ENCODE measurements at regions not wholly inside any gene's neighbourhood (a gene's known extent, or its start where the extent isn't known, plus 50 kb on each side); places are given as distances from the start of the nearest gene placed in this dataset.
A peak's percentile ranks its signal among the peaks of the same experiment; 100 is the strongest.

- intact Hi-C loops (cut with DNase I): no loop called here
- no peak for DNase-seq (ENCODE audit: missing footprints)
- no peak for ATAC-seq
These were observed 161.7 kb upstream of the ZNF236 start for GRCh38 chr18:76660571-76661192.

GRCh38 chr18:76658627-76659026 lies 163.6 kb upstream of the ZNF516 start:
- DNase-seq (ENCODE audit: missing footprints): no peak
- intact Hi-C loops (cut with DNase I): no loop called here
- no peak for ATAC-seq

GRCh38 chr18:76657911-76658470 lies 162.9 kb upstream of the ZNF516 start:
- ATAC-seq: no peak
- DNase-seq (ENCODE audit: missing footprints): no peak
- intact Hi-C loops (cut with DNase I): no loop called here

- no peak for ATAC-seq
- intact Hi-C loops (cut with DNase I): no loop called here
- no peak for DNase-seq (ENCODE audit: missing footprints)
These were observed 162.1 kb upstream of the ZNF516 start for GRCh38 chr18:76656925-76657827.

DNA sequence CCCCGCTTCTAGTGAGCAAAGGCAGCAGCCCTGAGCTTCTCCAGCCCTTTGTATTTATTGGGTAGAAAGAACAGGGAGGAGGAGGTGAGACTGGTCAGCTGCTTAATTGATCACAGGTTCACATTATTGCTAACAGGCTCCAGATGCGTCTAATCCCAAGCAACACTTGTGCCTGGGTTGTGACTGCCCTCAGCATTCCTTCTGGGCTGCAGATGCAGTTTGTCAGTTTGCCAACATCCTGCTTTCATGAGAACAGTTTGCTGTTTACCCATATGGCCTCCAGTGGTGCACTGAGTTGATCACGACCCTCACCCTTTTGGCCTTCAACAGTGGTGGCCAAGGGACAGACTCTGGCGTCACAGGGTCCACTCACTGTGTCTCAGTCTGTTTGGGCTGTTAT lies 159.5 kb upstream of the ZNF516 start:
- intact Hi-C loops (cut with DNase I): no loop called here
- DNase-seq (ENCODE audit: missing footprints): no peak
- no peak for ATAC-seq

DNA sequence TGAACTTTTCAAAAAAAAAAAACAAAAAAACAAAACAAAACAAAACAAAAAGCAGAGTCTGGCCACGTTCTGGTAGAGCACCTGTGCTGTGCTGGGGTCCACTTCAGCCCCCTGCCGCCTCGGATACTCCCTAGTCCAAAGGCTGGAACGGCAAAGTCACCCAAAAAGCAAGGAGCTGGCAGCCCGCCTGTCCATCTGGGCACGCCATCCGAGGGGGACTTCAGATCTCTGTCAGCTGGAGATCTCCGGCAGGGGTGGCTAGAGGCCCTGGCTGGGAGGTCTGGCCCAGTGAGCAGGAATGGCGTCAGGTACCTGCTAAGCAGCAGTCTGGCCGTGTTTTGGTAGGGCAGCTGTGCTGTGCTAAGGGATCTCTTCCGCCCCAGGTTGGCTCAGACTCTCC lies 152.3 kb upstream of the ZNF516 start:
- intact Hi-C loops (cut with DNase I): no loop called here
- no peak for DNase-seq (ENCODE audit: missing footprints)
- ATAC-seq: no peak

- no peak for ATAC-seq
- DNase-seq (ENCODE audit: missing footprints): peak; percentile 55
- intact Hi-C loops (cut with DNase I): no loop called here
These were observed 149.5 kb upstream of the ZNF516 start for GRCh38 chr18:76644580-76644979.

- no peak for ATAC-seq
- no peak for DNase-seq (ENCODE audit: missing footprints)
- intact Hi-C loops (cut with DNase I): no loop called here
These were observed 149.0 kb upstream of the ZNF516 start for GRCh38 chr18:76643996-76644395.

GRCh38 chr18:76643199-76643598 lies 148.2 kb upstream of the ZNF516 start:
- no peak for DNase-seq (ENCODE audit: missing footprints)

DNA sequence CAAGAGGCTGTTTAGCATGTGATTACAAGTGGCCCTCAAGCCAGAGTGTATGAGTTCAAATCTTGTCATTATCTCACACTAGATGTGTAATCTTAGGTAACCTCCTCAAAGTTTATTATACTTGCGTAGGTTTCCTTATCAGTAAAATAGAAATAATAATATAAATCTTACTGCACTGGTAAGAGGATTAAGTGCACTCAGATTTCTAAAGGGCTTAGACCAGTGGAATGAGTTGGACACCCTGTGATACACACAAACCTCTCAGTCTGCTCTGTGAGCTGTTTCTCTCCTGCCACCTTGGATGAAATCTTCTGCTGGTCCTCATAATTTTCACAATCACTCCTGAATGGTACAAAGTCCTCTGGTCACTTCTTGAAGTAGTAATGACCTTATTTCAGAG lies 145.4 kb upstream of the ZNF516 start:
- DNase-seq (ENCODE audit: missing footprints) (no peak), ATAC-seq (no peak)
- intact Hi-C loops (cut with DNase I): no loop called here

More at GRCh38 chr18:76643199-76643598, 148.2 kb upstream of the ZNF516 start:
- ATAC-seq: no peak
- intact Hi-C loops (cut with DNase I): no loop called here

DNA sequence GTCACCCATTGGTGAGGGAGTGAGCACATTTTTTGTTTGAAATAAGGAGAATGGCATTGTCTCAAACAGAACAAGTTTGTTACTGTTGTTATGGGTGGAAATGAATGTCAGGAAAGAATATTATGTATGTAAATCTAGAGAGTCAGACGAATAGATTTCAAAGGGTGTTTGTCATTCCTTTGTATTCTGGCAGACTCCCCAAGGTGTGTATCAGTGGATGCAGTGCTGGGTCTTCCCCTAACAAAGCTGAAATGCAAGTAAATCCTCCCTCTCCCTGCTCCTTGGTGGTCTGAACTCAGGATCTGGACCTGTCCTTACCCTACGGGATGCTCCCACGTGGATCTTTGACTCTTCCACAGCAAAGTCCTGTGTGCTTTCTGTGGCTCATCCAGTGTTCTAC lies 139.5 kb upstream of the ZNF516 start:
- ATAC-seq: no peak
- intact Hi-C loops (cut with DNase I): no loop called here
- no peak for DNase-seq (ENCODE audit: missing footprints)

DNA sequence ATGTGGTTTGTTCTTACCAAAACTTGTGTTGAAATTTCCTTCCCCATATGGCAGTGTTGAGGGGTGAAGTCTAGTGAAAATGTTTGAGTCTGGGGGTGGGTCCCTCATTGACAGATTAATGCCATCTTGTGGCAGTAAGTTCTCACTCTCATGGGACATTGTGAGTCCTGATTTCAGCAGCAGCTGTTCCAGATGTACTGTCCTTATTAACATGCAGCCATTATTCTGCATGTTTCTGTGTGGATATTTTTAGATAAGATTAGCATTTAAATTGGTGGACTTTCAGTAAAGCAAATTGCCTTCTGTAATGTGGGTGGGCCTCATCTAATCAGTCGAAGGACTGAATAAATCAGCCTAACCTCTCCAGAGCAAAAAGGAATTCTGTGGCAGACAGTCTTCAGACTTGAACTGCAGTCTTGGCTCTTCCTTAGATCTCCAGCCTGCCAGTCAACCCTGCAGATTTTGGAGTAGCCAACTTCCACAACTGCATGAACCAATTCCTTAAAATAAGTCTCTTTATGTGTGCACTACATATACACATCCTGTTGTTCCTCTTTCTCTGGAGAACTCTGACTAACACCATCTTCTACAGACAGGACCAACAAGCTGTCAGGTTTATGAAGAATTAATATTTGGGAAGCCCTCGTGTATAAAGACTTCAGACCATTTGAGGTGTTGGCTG lies 138.7 kb upstream of the ZNF516 start:
- DNase-seq (ENCODE audit: missing footprints): no peak
- ATAC-seq: no peak
- intact Hi-C loops (cut with DNase I): no loop called here

- intact Hi-C loops (cut with DNase I): no loop called here
- ATAC-seq: no peak
- no peak for DNase-seq (ENCODE audit: missing footprints)
These were observed 132.4 kb upstream of the ZNF516 start for GRCh38 chr18:76627444-76627843.

DNA sequence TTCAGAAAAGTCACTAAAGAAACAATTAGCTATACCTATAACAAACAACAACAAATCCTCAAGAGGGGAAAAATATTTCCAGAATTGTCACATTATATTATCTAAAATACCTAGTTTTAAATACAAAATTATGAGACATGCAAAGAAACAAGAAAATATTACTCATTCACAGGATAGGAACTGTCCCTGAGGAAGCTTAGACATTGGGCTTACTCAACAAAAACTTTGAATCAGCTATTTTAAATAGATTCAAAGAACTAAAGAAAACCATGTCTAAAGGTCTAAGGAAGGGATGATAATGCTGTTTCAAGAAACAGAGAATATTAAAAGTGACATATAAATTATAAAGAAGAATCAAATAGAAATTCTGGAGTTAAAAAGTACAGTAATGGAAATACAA lies 131.9 kb upstream of the ZNF516 start:
- intact Hi-C loops (cut with DNase I): no loop called here
- ATAC-seq: no peak
- DNase-seq (ENCODE audit: missing footprints): no peak

GRCh38 chr18:76622651-76623050 lies 127.6 kb upstream of the ZNF516 start:
- intact Hi-C loops (cut with DNase I): no loop called here

GRCh38 chr18:76621782-76622495 lies 126.9 kb upstream of the ZNF516 start:
- ATAC-seq (no peak), DNase-seq (ENCODE audit: missing footprints) (no peak)
- intact Hi-C loops (cut with DNase I): loop anchor here (2.0 kb wide), 1 partner anchor 223 kb away; no protein-coding TSS in a partner anchor

More at GRCh38 chr18:76622651-76623050, 127.6 kb upstream of the ZNF516 start:
- no peak for ATAC-seq
- DNase-seq (ENCODE audit: missing footprints): no peak

DNA sequence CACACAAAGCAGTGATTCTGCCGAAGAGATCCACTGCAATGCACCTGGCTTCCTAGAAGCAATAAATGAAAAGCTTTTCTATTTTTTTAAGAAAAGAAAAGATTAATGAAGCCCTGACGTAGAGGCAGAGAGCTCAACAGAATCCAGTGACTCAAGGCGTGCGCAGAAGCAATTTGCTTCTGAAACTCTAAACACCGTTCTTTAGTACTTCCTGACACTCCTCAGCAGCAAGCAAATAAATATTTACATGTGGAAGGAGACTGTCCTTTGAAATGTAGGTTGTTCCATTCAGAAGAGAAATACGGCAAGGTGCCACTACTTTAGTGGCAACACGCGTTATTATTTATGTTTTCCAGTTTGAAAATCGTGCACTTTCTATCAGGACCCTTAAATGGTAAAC lies 126.2 kb upstream of the ZNF516 start:
- DNase-seq (ENCODE audit: missing footprints) (no peak), ATAC-seq (no peak)
- intact Hi-C loops (cut with DNase I): loop anchor here (2.0 kb wide), 1 partner anchor 222 kb away; no protein-coding TSS in a partner anchor

GRCh38 chr18:76620321-76621170 lies 125.5 kb upstream of the ZNF516 start:
- intact Hi-C loops (cut with DNase I): loop anchor here (2.0 kb wide), 1 partner anchor 222 kb away; no protein-coding TSS in a partner anchor
- ATAC-seq (peak; percentile 81), DNase-seq (ENCODE audit: missing footprints) (peak; percentile 92)

Data from Right ventricle myocardium inferior (tissue), 1 donor.